Skin of body (tissue), 1 donor: ENCODE measurements at regions not wholly inside any gene's neighbourhood (a gene's known extent, or its start where the extent isn't known, plus 50 kb on each side); places are given as distances from the start of the nearest gene placed in this dataset.
A peak's percentile ranks its signal among the peaks of the same experiment; 100 is the strongest.

Experiments used
- DNase-seq: peaks from one replicate; lab custom pipeline; 2025; lab: John Stamatoyannopoulos, UW

DNA sequence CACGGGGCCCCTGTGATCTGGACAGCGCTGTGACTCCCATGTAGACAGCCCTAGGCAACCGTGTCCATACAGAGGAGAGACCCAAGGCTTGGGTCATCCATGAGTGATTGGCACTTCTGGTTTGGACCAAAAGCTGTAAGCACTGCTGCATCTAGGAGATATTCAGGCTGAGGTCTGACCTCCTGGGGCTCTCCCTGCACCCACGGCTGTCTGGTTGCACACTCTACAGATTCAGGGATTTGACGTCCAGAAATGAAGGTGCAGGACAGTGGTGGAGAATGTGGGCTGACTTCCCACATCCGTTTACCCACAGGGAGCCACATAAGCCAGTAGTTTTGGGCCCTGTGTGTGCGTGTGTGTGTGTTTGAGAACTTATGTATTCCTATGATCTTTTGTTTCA lies 76.2 kb upstream of the ARHGEF7 start:
- no peak for DNase-seq

DNA sequence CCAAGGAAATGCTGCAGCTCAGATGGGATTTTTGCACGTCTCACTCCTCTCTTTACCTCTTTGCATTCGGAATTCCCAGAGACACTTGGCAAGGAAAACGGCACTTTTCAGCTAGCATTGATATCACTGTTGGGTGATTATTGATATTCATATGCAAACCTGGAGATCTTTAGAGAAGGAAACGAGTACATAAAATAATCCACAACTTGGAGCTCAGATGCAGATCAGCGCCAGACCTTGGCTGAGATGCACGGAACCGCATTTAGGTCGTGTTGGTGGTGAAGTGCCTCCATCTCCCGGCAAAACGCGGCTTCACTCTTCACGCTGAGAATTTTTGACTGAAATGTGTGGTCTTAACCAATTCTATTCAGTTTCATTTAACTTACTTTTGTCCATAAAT lies 77.2 kb upstream of the ARHGEF7 start:
- no peak for DNase-seq

DNA sequence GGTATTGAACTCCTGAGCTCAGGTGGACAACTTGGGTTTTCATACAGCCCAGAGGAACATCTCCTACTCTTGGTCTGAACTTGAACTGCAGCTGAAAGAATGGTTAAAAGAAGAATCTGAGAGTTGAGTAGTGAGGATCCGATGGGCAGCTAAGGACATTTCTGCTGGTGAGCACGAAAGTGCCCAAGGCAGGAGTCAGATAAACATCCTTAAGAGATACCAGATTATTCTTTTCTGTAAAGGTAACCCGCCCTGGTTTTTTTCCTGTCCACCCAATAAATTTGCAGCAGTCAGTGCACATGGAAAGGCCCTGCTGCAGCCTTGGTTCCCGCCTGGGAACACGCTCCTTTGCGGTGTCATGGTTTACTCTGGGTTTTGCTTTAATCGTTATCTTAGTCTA lies 78.4 kb upstream of the ARHGEF7 start:
- no peak for DNase-seq

DNA sequence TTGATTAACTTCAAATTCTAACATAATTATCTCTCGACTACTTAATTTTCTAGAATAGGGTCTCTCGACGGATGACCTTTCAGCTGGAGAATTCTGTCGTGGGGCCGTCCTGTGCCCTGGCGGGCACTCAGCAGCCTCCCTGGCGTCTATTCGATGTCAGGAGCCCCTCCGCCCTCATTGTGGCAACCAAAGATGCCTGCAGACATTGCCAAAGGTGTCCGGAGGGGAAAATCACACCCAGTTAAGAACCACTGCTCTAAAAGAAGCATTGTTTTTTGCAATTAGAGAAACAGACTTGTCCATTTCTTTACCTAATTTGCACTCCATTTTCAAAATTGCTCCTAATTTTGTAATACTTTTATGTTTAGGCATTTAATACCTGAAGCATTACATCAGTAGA lies 79.2 kb upstream of the ARHGEF7 start:
- no peak for DNase-seq

DNA sequence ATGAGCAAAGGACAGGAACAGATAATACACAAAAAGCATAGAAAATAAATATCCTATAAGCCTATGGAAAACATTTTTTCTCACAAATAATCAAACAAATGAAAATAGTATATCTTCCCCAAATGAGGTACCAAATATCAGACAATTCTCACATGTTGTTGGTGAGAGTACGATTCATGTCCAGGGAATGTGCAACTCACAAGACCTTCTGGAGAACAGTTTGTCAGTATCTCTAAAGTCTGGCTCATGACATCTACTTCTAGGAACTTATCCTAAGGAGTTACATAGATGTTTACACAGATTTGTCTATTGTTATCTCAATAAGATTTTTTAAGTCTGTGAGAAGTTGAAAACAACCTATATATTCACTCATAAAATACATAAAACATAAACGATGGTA lies 80.3 kb upstream of the ARHGEF7 start:
- no peak for DNase-seq

DNA sequence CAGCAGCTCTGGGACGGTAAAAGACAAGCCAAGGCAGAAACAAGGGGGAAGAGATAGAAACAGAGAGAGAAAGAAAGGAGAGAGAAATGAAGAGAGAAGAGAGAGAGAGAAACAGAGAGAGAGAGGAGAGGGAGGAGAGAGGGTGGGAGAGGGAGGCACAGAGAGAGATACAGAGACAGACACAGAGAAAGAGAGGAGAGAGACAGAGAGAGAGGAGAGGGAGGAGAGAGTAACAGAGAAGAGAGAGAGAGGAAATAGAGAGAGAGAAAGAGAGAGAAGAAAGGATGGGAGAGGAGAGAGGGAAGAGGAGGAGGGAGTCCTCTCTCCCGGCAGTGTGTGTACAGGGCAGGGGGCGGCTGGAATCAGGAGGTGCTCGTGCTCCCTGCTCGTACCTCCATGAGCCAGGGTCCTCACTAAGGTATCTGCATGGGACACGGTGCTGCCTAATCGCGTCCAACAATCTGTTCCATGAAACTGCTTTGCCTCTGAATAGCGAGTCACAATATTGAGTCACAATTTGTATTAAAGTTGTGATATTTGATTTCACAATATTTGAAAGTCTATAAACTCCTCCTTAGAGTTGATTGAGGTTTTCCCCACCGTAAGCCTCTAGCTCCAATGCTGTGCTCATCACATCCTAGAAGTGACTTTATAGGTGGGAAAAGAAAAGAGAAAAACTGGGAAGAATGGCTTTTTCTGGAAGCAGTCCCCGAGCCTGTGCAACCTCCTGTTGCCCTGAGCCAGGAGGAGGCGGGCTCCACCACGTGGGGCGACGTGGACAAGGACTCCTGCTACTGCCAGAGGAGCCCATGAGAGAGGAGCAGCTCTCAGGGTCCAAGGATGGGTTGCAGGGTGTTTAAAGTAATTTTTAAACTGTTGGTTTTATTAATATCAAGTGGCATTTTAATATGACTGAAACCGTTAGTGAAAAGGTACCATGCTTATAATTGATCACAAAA lies 81.7 kb upstream of the ARHGEF7 start:
- DNase-seq: no peak

DNA sequence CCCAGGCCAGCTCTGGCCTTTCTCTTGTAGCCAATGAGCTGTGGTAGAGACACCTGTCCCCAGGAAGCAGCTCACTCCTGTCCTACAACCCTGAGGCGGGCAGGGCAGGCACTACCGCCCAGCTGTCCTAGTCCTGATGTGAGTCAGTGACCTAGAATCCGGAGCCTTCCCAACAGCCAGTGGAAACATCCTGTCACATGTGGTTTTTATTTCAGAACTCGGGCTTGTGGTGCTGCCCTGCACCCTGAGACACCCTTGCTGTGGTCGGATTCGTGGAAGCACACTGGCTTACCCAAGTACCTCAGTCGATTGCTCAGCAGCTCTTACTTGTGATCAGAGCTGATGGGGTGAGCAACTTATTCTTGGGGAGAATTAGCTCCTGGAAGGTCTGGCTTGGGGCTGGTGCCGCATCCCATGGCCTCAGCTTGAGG lies 83.6 kb upstream of the ARHGEF7 start:
- no peak for DNase-seq

DNA sequence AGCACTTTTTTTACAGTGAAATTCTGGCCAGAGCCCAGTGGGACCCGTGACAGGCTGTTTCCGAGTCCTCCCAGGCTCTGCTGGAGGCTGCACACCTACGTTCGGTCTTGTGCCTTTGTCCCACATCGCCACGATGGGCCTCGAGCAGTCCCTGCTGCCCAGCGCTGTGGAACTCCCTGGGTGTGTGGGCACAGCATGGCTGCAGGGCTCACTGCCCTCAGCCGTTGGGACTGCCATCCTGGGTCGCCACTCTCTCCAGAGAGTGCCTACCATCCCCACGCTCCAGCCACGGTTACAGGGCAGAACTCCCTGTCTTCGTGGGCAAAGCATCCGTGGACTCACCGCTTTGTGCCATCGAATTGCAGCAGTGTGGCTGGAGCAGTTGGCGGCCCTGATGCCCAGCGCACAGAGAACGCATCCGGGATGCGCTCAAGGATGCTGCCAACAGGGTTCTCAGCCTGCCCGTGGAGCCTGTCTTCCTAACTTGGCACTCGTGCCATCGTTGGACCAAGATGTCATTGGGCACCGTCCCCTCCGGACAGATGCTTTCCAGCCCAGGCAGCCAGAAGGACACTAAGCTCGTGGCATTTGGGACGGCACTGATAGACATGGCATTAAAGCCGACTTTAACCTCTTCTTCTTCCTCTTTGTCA lies 85.0 kb upstream of the ARHGEF7 start:
- DNase-seq: no peak

DNA sequence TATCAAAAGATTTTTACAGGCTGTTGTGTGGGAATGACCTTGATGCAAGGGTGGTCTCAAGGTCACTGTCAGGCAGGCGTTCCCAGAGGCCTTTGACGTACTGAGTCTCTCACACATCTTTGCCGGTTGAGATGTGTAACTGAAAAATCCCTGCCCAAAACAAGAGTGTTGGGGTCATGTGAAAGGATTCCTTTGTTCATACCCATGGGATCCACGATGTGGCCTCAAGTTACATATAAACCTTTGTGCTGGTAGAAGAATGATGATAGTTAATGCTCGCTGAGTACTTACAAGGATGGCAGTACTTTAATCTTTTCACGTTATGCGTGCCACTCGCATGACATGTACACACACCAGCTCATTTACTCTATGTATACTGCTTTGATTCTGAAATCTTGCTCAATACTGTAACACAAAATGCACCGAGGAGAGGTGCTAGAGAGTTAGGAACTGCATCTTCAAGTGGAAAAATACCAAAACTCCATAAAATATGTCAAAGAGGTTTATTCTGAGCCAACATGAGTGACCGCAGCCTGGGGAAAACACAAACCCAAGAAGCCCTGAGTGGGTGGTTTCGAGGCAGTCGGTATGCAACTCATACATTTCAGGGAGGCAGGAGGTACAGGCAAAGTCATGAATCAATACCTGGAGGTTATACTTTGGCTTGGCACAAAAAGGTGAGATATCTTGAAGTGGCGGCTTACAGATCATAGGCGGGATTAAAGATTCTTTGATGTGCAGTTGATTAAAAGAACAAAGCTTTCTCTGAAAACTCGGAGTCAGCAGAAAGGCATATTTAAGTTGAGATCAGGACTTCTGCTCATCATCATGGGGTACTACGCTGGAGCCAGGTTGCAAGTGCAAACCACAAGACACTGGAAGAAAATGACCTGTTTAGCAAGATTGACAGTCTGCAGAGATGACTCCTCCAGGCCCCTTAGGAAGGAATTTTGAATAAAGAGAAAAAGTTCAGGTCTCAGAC lies 87.4 kb upstream of the ARHGEF7 start:
- DNase-seq: no peak

DNA sequence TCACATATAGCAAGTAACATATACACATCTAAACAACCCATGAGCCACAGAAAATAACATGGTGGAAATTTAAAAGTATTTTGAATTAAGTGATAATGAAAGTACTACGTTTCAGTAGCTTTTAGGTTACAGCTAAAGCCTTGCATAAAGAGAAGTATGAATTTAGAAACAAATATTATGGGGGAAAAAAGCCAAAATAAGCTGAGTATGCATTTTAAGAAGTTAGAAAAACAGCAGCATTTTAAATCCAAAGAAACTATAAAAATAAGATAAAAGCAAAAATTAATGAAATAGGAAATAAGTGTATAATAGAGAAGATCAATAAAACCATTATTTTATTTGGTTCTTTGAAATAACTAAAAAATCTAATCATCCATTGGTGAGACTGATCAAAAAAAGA lies 89.8 kb upstream of the ARHGEF7 start:
- no peak for DNase-seq

DNA sequence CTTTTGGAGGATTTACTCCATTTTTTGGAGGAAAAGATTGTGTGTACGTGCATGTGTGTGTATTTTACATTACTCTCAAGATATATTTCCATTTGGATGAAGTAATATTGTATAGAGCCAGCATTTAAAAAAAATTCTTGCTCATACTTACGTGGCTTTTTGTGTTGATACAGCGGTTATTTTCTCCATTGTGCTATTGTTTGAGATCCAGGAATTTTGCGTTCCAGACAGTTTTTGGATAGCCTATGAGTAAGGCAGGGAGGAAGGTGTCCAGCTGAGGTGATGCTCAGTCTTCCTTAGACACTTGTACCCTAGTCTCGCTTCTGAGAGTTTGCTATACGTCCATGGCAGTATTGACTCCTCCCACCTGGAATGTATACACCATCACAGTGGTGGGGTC lies 92.2 kb upstream of the ARHGEF7 start:
- no peak for DNase-seq

DNA sequence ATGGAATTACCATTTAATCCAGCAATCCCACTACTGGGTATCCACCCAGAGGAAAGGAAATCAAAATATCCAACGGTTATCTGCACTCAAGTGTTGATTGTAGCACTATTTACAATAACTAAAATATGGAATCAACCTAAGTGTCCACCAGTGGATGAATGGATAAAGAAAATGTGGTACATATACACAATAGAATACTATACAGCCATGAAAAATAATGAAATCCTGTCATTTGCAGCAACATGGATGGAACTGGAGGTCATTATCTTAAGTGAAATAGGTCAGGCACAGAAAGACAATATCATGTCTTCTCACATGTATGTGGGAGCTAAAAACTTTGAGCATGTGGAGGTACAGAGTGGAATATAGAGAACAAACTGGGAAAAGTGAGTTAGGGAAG lies 92.9 kb upstream of the ARHGEF7 start:
- DNase-seq: no peak

DNA sequence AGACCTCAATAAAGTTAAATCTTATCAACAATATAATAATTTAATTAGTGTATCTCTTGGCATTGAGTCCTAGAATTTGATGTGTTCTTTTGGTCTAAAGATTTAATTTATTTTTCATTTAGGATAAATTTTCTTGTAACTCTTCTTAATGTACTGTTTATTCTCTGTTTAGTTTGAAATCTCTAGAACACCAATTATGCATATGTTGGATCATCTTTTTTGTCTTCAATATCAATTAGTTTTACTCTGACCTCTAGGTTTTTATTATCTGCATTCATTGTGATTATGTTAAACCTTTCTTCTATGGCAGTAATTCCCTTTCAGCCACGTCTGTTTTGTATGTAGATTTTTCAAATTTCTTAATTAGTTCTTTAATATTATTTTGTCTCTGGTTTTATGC lies 93.8 kb upstream of the ARHGEF7 start:
- no peak for DNase-seq

DNA sequence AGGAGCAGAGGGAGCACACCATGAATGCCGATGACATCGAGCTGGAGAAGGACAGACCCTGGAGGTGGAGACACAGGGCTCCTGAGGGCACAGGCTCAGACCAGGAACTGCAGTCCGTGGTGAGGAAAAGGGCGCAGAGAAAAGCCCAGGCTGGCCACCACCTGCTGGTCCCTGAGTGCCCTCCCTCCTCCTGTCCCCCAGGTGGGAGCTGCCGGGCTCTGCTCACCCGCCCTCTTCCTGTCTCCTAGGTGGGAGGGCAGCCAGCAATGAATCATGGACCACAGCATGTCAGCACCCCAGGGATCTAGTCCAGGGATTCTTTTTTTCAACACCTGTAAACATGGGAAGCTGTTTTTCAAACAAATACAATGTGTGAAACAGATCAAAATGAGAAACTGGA lies 94.6 kb upstream of the ARHGEF7 start:
- DNase-seq: no peak

DNA sequence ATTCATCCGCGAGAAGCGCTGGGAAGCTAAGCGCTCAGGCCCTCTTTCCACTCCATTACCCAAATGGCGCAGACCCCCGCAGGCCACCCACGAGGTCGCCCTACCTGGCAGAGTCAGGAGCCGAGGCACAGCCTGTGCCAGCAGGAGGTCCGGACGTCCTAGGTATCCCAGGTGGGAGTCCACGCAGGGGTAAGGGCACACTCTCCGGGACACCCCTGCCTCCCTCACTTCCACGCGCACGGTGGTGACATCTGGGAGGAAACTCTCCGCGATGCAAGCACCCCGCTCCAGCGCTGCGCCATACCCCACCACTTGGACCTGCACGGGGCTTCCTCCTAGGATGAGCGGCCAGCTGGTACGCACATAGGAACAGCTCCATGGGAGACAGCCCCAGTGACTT lies 95.1 kb upstream of the ARHGEF7 start:
- DNase-seq: no peak

DNA sequence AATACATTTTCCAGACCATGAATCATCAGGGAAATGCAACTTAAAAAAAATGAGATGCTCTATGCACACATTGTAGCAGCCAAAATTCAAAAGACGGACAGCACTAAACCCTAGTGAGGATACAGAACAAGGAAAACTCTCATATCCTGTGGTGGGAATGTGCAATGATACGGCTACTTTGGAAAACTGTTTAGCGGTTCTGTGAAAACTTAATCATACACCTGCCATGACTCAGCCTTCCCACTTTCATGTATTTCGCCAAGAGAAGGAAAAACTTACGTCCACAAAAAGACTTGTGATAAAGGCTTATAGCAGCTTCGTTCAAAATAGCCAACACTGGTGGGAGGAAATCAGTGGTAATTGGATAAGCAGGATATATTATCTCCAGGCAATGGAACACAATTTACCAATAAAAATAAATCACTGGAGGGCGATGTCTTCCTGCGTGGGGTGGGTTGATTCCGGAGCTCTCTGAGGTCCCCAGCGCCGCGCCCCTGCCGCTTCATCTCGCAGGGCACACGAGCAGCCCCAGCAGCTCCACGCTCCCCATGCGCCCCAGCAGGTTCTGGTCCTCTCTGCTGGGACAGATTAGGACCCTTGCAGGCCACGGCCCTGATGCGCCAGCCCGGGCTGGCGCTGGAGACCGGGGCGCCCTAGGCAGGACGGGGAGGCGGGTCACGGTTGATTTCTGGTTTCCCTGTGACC lies 97.2 kb upstream of the ARHGEF7 start:
- DNase-seq: no peak

DNA sequence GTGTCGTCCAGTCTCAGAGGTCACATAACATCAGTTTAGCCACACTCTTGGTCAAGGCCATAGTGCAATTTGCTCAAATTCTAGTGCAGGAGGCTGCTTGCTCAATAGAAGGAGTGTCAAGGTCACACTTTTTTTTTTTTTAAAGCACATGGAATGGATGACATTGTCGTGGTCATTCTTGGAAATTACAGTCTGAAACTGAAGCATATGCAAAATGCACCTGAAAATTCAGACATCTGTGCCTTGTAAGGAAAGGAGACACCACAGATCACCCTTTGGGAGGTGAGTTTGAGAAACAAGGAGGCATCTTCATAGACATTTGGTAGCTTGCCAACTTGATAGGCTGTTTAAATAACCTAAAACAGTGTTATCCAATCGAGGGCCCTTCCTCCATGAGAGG lies 98.3 kb upstream of the ANKRD10 start:
- DNase-seq: no peak

DNA sequence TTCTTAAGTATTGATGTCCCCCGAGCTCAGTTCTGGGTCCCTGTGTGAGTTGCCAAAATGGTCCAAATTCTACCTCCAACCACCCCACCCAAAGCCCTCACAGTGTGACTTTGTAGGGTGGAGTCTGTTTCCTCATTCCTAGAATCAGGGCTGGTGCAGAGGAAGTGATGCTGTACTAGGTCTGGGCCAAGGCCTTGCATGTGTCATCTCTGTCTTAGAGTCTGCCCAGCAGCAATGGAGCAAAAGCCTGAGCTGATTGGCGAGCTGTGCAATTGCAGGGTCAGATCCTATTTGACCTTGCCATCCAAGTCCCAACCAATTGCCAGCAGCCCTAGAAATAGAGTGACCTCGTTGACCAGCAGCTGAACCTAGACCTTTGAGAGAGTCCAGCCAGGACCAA lies 97.0 kb upstream of the ANKRD10 start:
- no peak for DNase-seq

DNA sequence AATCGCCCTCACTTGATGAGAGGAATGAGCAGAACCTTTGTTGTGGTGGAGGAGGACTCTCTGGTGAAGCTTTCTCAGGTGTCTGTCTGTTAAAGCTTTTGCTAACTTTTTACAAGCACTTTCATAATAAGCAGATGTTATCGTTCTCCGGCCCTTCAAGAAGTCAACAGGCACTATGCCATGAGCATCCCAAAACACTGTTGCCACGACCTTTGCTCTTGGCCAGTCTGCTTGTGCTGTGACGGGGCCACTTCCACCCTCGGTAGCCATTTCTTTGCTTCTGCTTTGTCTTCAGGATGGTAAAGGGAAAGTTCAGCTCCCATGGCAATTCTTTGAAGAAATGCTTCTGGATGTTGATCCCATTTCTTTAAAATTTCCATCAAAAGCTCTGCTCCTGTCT lies 93.5 kb upstream of the ANKRD10 start:
- no peak for DNase-seq

DNA sequence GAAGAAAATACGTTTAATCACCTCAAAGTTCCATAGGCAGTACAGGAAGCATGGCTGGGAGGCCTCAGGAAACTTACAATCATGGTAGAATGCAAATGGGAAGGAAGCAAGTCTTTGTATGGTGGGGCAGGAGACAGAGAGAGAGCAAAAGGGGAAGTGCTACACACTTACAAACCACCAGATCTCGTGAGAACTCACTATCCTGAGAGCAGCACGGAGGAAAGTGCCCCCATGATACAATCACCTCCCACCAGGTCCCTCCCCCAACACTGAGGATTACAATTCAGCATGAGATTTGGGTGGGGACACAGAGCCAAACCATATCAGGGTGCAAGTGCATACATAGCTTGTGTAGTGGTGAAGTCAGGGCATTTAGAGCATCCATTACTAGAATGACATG lies 92.3 kb upstream of the ANKRD10 start:
- DNase-seq: no peak

DNA sequence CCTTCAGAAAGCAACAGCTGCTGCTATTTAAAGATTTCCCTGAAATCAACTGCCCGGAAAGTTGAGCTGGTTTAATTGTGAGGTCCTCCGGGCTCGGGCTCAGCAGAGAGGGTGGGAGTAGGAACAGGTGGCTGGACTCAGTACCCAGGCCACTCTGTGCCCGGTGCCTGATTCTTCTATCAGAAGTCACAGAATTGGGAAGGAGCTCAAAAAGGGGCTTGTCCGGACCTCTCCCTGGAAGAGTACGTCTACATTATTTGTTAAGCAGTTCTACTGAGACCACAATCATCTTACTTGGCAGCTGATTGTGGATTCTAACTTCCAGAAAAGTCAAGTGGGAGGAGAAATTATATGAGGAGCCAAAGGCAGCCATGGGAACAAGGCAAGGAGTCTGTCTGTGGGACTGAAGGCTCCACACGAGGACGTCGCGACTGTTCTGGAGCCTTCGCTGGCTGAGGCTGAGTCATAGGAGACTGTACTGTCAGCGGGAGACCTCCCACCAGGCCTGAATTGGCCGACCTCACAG lies 91.7 kb upstream of the ANKRD10 start:
- DNase-seq: peak; percentile 71
